C4-2B (cell line): ENCODE measurements at regions not wholly inside any gene's neighbourhood (a gene's known extent, or its start where the extent isn't known, plus 50 kb on each side); places are given as distances from the start of the nearest gene placed in this dataset.

Experiments
- H3K27ac ChIP-seq: fragments of 450-650 bp; 2 replicates; pipeline ENCODE4 v1.5.1; 2017
- CTCF ChIP-seq: fragments of 450-650 bp; conservative IDR thresholded peaks from 2 replicates; pipeline ENCODE4 v1.5.1; 2017; ENCODE audit warnings: mild to moderate bottlenecking
- ZFX ChIP-seq: fragments of 450-650 bp; IDR thresholded peaks from 2 replicates; pipeline ENCODE4 v1.6.1; 2017

GRCh38 chr11:37727371-37727770, 1129.3 kb upstream of the RAG2 start:
- TF ChIP-seq CTCF (no peak), ZFX (no peak)
- H3K27ac ChIP-seq = no peak overlapping the region

DNA sequence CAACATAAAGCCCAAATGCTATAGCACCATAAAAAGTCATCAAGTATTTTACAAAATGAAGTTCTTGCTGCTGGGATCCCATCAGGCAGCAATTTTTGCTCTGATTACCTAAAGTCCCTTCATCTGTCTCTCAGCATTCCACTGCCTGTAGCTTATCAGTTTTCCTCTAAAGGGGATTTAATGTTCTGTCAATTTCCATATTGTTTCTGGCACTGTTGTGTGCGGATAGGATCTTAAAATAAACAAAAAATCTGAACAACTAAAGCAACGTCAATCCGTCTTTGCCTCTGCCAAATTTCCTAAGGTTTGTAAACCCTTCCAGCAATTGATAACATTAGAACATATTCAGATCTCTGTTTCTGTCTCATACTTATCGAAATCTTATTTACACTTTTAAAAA, 1126.3 kb upstream of the RAG2 start:
- no peak overlapping the region for H3K27ac ChIP-seq
- no peak for TF ChIP-seq CTCF
- TF ChIP-seq ZFX = no peak

GRCh38 chr11:37721485-37721884, 1123.4 kb upstream of the RAG2 start:
- no peak overlapping the region for H3K27ac ChIP-seq
- TF ChIP-seq CTCF (no peak), ZFX (no peak)

- TF ChIP-seq ZFX (no peak), CTCF (no peak)
- H3K27ac ChIP-seq = no peak overlapping the region
Observed at GRCh38 chr11:37718431-37718999, 1120.5 kb upstream of the RAG2 start.

DNA sequence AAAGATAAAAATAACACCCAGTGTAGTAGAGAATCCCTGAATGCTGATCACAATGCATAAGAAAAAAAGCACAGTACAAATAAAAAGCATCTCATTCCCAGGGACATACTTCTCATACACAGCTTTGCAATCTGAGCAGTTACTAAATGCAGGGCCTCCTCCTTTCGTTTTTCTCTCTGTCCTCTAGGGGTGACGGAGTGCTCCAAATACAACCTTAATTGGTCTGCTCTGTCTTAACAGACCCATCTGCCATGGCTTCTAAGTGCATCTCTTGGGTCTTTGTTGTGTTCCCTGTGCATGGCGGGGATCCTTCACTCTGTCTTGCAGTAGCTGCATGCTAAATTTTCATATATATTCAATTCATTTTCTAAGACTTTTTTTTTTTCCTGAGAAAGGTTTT, 1114.2 kb upstream of the RAG2 start:
- H3K27ac ChIP-seq = no peak overlapping the region

GRCh38 chr11:37710031-37710430, 1112.0 kb upstream of the RAG2 start:
- TF ChIP-seq ZFX (no peak), CTCF (no peak)
- H3K27ac ChIP-seq = no peak overlapping the region

More for the DNA sequence above, 1114.2 kb upstream of the RAG2 start:
- no peak for TF ChIP-seq ZFX
- TF ChIP-seq CTCF = peak; percentile 24; the same call in 1 of the 2 replicates

DNA sequence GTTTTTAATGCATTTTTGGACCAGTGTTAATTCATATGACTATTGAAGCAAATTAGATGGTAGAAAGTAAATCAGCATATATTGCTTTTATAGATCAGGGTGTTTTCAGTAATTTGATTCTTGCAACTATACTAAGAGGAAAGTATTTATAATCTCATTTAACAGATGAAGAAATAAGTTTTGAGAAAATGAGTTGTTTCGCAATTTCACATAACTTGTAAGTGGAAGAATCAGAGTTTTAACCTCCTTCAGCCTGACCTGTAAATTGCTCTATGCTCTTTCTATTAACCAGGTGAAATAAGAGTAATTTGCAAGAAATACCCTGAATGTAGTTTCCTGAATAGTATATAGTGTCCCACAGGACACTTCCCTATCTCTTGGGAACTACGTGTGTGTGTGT, 1106.8 kb upstream of the RAG2 start:
- TF ChIP-seq ZFX = no peak
- no peak for TF ChIP-seq CTCF
- no peak overlapping the region for H3K27ac ChIP-seq
